Activated CD4-positive, alpha-beta T cell treated with anti-CD3 and anti-CD28 coated beads, Interleukin-2, amount 50 U/mL, for 48 hours (primary cell): ENCODE measurements at regions not wholly inside any gene's neighbourhood (a gene's known extent, or its start where the extent isn't known, plus 50 kb on each side); places are given as distances from the start of the nearest gene placed in this dataset.
A peak's percentile ranks its signal among the peaks of the same experiment; 100 is the strongest.

Source experiments
- DNase-seq, 2 experiments: peaks; one replicate each; pipeline ENCODE4 v3.0.0-alpha.2; 2020

GRCh38 chr10:110376021-110376766 is 71.5 kb upstream of the SMNDC1 start:
- no peak for DNase-seq

GRCh38 chr10:110376767-110377160 is 72.0 kb upstream of the SMNDC1 start:
- DNase-seq: no peak

- DNase-seq: no peak
Measured at GRCh38 chr10:110378006-110378405, 73.3 kb upstream of the SMNDC1 start.

- DNase-seq: no peak
Measured at GRCh38 chr10:110378533-110379108, 73.9 kb upstream of the SMNDC1 start.

- no peak for DNase-seq
Measured at GRCh38 chr10:110379831-110380230, 75.1 kb upstream of the SMNDC1 start.

- DNase-seq: no peak
Measured at GRCh38 chr10:110380293-110380692, 75.6 kb upstream of the SMNDC1 start.

GRCh38 chr10:110382695-110383094 is 78.0 kb upstream of the SMNDC1 start:
- no peak for DNase-seq

GRCh38 chr10:110387617-110387982 is 82.9 kb upstream of the SMNDC1 start:
- DNase-seq: no peak

GRCh38 chr10:110387983-110388686 is 83.4 kb upstream of the SMNDC1 start:
- DNase-seq: peak; percentile 37 to 51

- no peak for DNase-seq
Measured at GRCh38 chr10:110388687-110389052, 84.0 kb upstream of the SMNDC1 start.

- DNase-seq: no peak
Measured at GRCh38 chr10:110389255-110389654, 84.5 kb upstream of the SMNDC1 start.

- DNase-seq: no peak
Measured at GRCh38 chr10:110391541-110391940, 86.8 kb upstream of the SMNDC1 start.

- DNase-seq: no peak
Measured at GRCh38 chr10:110392121-110392520, 87.4 kb upstream of the SMNDC1 start.

GRCh38 chr10:110392868-110393740 is 88.4 kb upstream of the SMNDC1 start:
- no peak for DNase-seq

- DNase-seq: no peak
Measured at GRCh38 chr10:110393866-110394265, 89.1 kb upstream of the SMNDC1 start.

GRCh38 chr10:110394296-110394695 is 89.6 kb upstream of the SMNDC1 start:
- no peak for DNase-seq

GRCh38 chr10:110394898-110395297 is 90.2 kb upstream of the SMNDC1 start:
- no peak for DNase-seq

- DNase-seq: peak; percentile 51 to 68
Measured at GRCh38 chr10:110395350-110396283, 90.9 kb upstream of the SMNDC1 start.

GRCh38 chr10:110396284-110396651 is 91.5 kb upstream of the SMNDC1 start:
- DNase-seq: no peak

GRCh38 chr10:110397856-110398255 is 93.1 kb upstream of the SMNDC1 start:
- no peak for DNase-seq

- DNase-seq: no peak
Measured at GRCh38 chr10:110398419-110399105, 93.8 kb upstream of the SMNDC1 start.
